WTC11 (cell line): ENCODE measurements at regions not wholly inside any gene's neighbourhood (a gene's known extent, or its start where the extent isn't known, plus 50 kb on each side); places are given as distances from the start of the nearest gene placed in this dataset.

ENCODE experiments used
- ATAC-seq: fragments of 200-7000 bp; cut with Tn5 transposase; 2 replicates; pipeline ENCODE4 v1.10.0; 2021; ENCODE audit warnings: mild to moderate bottlenecking, moderate library complexity
- CTCF ChIA-PET: fragments of 300-600 bp; sonication (Branson Sonifier 250); formaldehyde crosslinking; loops from one replicate; lab custom pipeline; 2021; ENCODE audit warnings: antibody characterized with exemption; lab: Charles Lee
- POLR2A ChIA-PET: fragments of 350-600 bp; sonication (Branson Sonifier 250); formaldehyde crosslinking; loops from one replicate; lab custom pipeline; 2021; ENCODE audit warnings: antibody characterized with exemption; lab: Charles Lee
- DNase-seq: peaks from one replicate; pipeline ENCODE4 v3.0.0; 2021; ENCODE audit warnings: low spot score
- H3K27ac Mint-ChIP-seq: 2 replicates; pipeline ENCODE4 v1.8.0; 2021; ENCODE audit warnings: mixed read lengths
- H3K27me3 Mint-ChIP-seq: 2 replicates; pipeline ENCODE4 v1.8.0; 2021; ENCODE audit warnings: low read depth, mild to moderate bottlenecking, moderate library complexity, mixed read lengths
- H3K36me3 Mint-ChIP-seq: 2 replicates; pipeline ENCODE4 v1.8.0; 2021; ENCODE audit warnings: mixed read lengths
- H3K4me1 Mint-ChIP-seq: 2 replicates; pipeline ENCODE4 v1.8.0; 2022; ENCODE audit warnings: mixed read lengths
- H3K4me3 Mint-ChIP-seq: 2 replicates; pipeline ENCODE4 v1.8.0; 2021; ENCODE audit warnings: mild to moderate bottlenecking, moderate library complexity, mixed read lengths
- H3K9me3 Mint-ChIP-seq: 2 replicates; pipeline ENCODE4 v1.8.0; 2021; ENCODE audit warnings: mixed read lengths
- AR ChIP-seq: fragments of 250-450 bp; sonication (Bioruptor Pico); IDR thresholded peaks from 2 replicates; pipeline ENCODE4 v1.9.0; 2021; ENCODE audit warnings: mild to moderate bottlenecking
- ATF2 ChIP-seq: sonication (generic); formaldehyde crosslinking; IDR thresholded peaks from 2 replicates; pipeline ENCODE4 v1.8.1; 2022; ENCODE audit warnings: low read depth, missing genetic modification reagents, borderline replicate concordance
- ATF6 ChIP-seq: sonication (generic); formaldehyde crosslinking; IDR thresholded peaks from 2 replicates; pipeline ENCODE4 v1.8.1; 2023; ENCODE audit warnings: mild to moderate bottlenecking, missing genetic modification reagents
- EMX1 ChIP-seq: fragments of 250-450 bp; sonication (Bioruptor Pico); IDR thresholded peaks from 2 replicates; pipeline ENCODE4 v1.8.0; 2021; ENCODE audit warnings: mild to moderate bottlenecking
- ESRRA ChIP-seq: sonication (generic); formaldehyde crosslinking; IDR thresholded peaks from 2 replicates; pipeline ENCODE4 v1.8.1; 2022; ENCODE audit warnings: mild to moderate bottlenecking, missing genetic modification reagents, borderline replicate concordance
- FOXP1 ChIP-seq: sonication (generic); formaldehyde crosslinking; IDR thresholded peaks from 2 replicates; pipeline ENCODE4 v1.8.0; 2022; ENCODE audit warnings: missing genetic modification reagents, mild to moderate bottlenecking, moderate library complexity, borderline replicate concordance
- KAT7 ChIP-seq: sonication (generic); formaldehyde crosslinking; IDR thresholded peaks from 2 replicates; pipeline ENCODE4 v1.8.1; 2023; ENCODE audit warnings: missing genetic modification reagents, mild to moderate bottlenecking, borderline replicate concordance
- MAX ChIP-seq: sonication (generic); formaldehyde crosslinking; IDR thresholded peaks from 2 replicates; pipeline ENCODE4 v1.8.0; 2022; ENCODE audit warnings: mild to moderate bottlenecking, missing genetic modification reagents
- MXD4 ChIP-seq: fragments of 250-450 bp; sonication (Bioruptor Pico); IDR thresholded peaks from 2 replicates; pipeline ENCODE4 v1.8.0; 2021; ENCODE audit warnings: mild to moderate bottlenecking, moderate library complexity, borderline replicate concordance
- NFATC4 ChIP-seq: fragments of 250-450 bp; sonication (Bioruptor Pico); IDR thresholded peaks from 2 replicates; pipeline ENCODE4 v1.9.0; 2021; ENCODE audit warnings: mild to moderate bottlenecking
- NFE2L1 ChIP-seq: sonication (generic); formaldehyde crosslinking; IDR thresholded peaks from 2 replicates; pipeline ENCODE4 v1.8.1; 2023; ENCODE audit warnings: missing genetic modification reagents
- NR2C2 ChIP-seq: sonication (generic); formaldehyde crosslinking; IDR thresholded peaks from 2 replicates; pipeline ENCODE4 v1.8.0; 2022; ENCODE audit warnings: mild to moderate bottlenecking, missing genetic modification reagents
- OVOL2 ChIP-seq: fragments of 250-450 bp; sonication (Bioruptor Pico); IDR thresholded peaks from 2 replicates; pipeline ENCODE4 v1.9.0; 2021; ENCODE audit warnings: mild to moderate bottlenecking, borderline replicate concordance
- PREB ChIP-seq: sonication (generic); formaldehyde crosslinking; IDR thresholded peaks from 2 replicates; pipeline ENCODE4 v1.8.1; 2022; ENCODE audit warnings: mild to moderate bottlenecking, missing genetic modification reagents, moderate library complexity, borderline replicate concordance
- RORB ChIP-seq: fragments of 250-450 bp; sonication (Bioruptor Pico); IDR thresholded peaks from 2 replicates; pipeline ENCODE4 v1.9.0; 2021; ENCODE audit warnings: mild to moderate bottlenecking
- SOX15 ChIP-seq: fragments of 250-450 bp; sonication (Bioruptor Pico); IDR thresholded peaks from 2 replicates; pipeline ENCODE4 v1.9.0; 2021; ENCODE audit warnings: mild to moderate bottlenecking
- SP1 ChIP-seq: sonication (generic); formaldehyde crosslinking; conservative IDR thresholded peaks from 2 replicates; pipeline ENCODE4 v1.8.1; 2022; ENCODE audit warnings: missing genetic modification reagents
- TP53 ChIP-seq: sonication (generic); formaldehyde crosslinking; IDR thresholded peaks from 2 replicates; pipeline ENCODE4 v1.8.1; 2023; ENCODE audit warnings: mild to moderate bottlenecking, missing genetic modification reagents
- USF2 ChIP-seq: sonication (generic); formaldehyde crosslinking; IDR thresholded peaks from 2 replicates; pipeline ENCODE4 v1.8.1; 2023; ENCODE audit warnings: mild to moderate bottlenecking, missing genetic modification reagents, moderate library complexity
- ZBTB21 ChIP-seq: sonication (generic); formaldehyde crosslinking; IDR thresholded peaks from 2 replicates; pipeline ENCODE4 v1.8.1; 2023; ENCODE audit warnings: mild to moderate bottlenecking, missing genetic modification reagents, borderline replicate concordance
- ZNF219 ChIP-seq: sonication (generic); formaldehyde crosslinking; IDR thresholded peaks from 2 replicates; pipeline ENCODE4 v1.8.0; 2023; ENCODE audit warnings: missing genetic modification reagents, mild to moderate bottlenecking, borderline replicate concordance
- ZNF232 ChIP-seq: sonication (generic); formaldehyde crosslinking; IDR thresholded peaks from 2 replicates; pipeline ENCODE4 v1.8.0; 2022; ENCODE audit warnings: mild to moderate bottlenecking, missing genetic modification reagents
- ZNF317 ChIP-seq: sonication (generic); formaldehyde crosslinking; IDR thresholded peaks from 2 replicates; pipeline ENCODE4 v1.8.1; 2023; ENCODE audit warnings: low read depth, mild to moderate bottlenecking, moderate library complexity, missing genetic modification reagents, borderline replicate concordance
- ZNF396 ChIP-seq: fragments of 250-450 bp; sonication (Bioruptor Pico); IDR thresholded peaks from 2 replicates; pipeline ENCODE4 v1.8.0; 2021; ENCODE audit warnings: mild to moderate bottlenecking, moderate library complexity, borderline replicate concordance
- ZNF425 ChIP-seq: fragments of 250-450 bp; sonication (Bioruptor Pico); conservative IDR thresholded peaks from 2 replicates; pipeline ENCODE4 v1.9.0; 2021; ENCODE audit warnings: mild to moderate bottlenecking
- ZSCAN18 ChIP-seq: fragments of 250-450 bp; sonication (Bioruptor Pico); IDR thresholded peaks from 2 replicates; pipeline ENCODE4 v2.1.2; 2022; ENCODE audit warnings: mild to moderate bottlenecking, moderate library complexity

GRCh38 chr15:85302271-85302670 is 78.1 kb upstream of the AKAP13 start:
- Mint-ChIP-seq H3K36me3 (no peaks in the 10 kb centered on the region), H3K9me3 (peaks cover 5% of the 10 kb centered on the region; the same call in 1 of the 2 replicates), H3K4me3 (no peak overlapping the region), H3K27ac (no peak overlapping the region), H3K4me1 (0 out of 2 replicates have a peak, but pooled peaks cover 5% of the 10 kb centered on the region), H3K27me3 (no peaks in the 10 kb centered on the region)
- ChIA-PET CTCF (interaction anchor here (0.9 to 1.1 kb wide), 2 partner anchors 11 to 29 kb away, joined by 3 read pairs; no protein-coding TSS in a partner anchor), POLR2A (no interaction called here)
- no peak for TF ChIP-seq ZNF396
- no peak for TF ChIP-seq USF2 (CRISPR knock-in tag)
- TF ChIP-seq ATF2 (CRISPR knock-in tag): no peak
- TF ChIP-seq TP53 (CRISPR knock-in tag): no peak
- TF ChIP-seq SP1 (CRISPR knock-in tag): no peak
- TF ChIP-seq ESRRA (CRISPR knock-in tag): no peak
- no peak for TF ChIP-seq NR2C2 (CRISPR knock-in tag)
- no peak for TF ChIP-seq MXD4 (CRISPR knock-in tag)
- TF ChIP-seq OVOL2 (CRISPR knock-in tag): no peak
- no peak for TF ChIP-seq NFE2L1 (CRISPR knock-in tag)
- no peak for TF ChIP-seq EMX1
- TF ChIP-seq SOX15: no peak
- no peak for TF ChIP-seq KAT7 (CRISPR knock-in tag)
- TF ChIP-seq ZBTB21: no peak
- no peak for TF ChIP-seq RORB
- no peak for TF ChIP-seq AR (CRISPR knock-in tag)
- no peak for TF ChIP-seq NFATC4
- no peak for TF ChIP-seq ATF6 (CRISPR knock-in tag)
- no peak for DNase-seq
- ATAC-seq: no peak

GRCh38 chr15:85305050-85305449 is 75.4 kb upstream of the AKAP13 start:
- Mint-ChIP-seq H3K27ac (no peak overlapping the region), H3K36me3 (no peaks in the 10 kb centered on the region), H3K4me3 (no peak overlapping the region), H3K27me3 (0 out of 2 replicates have a peak, but pooled peaks cover 2% of the 10 kb centered on the region), H3K4me1 (no peaks in the 10 kb centered on the region), H3K9me3 (peaks cover 5% of the 10 kb centered on the region; the same call in 1 of the 2 replicates)
- ChIA-PET CTCF (no interaction called here), POLR2A (no interaction called here)
- ATAC-seq: no peak
- no peak for DNase-seq
- TF ChIP-seq ZNF232 (no peak), MAX (CRISPR knock-in tag) (no peak), FOXP1 (CRISPR knock-in tag) (no peak), ZNF317 (CRISPR knock-in tag) (no peak), NFE2L1 (CRISPR knock-in tag) (no peak), NR2C2 (CRISPR knock-in tag) (no peak), PREB (CRISPR knock-in tag) (no peak), ZNF425 (no peak), ZNF219 (CRISPR knock-in tag) (no peak), ZSCAN18 (CRISPR knock-in tag) (no peak)
